ENCODE measurements at regions not wholly inside any gene's neighbourhood (a gene's known extent, or its start where the extent isn't known, plus 50 kb on each side); places are given as distances from the start of the nearest gene placed in this dataset.

DNA sequence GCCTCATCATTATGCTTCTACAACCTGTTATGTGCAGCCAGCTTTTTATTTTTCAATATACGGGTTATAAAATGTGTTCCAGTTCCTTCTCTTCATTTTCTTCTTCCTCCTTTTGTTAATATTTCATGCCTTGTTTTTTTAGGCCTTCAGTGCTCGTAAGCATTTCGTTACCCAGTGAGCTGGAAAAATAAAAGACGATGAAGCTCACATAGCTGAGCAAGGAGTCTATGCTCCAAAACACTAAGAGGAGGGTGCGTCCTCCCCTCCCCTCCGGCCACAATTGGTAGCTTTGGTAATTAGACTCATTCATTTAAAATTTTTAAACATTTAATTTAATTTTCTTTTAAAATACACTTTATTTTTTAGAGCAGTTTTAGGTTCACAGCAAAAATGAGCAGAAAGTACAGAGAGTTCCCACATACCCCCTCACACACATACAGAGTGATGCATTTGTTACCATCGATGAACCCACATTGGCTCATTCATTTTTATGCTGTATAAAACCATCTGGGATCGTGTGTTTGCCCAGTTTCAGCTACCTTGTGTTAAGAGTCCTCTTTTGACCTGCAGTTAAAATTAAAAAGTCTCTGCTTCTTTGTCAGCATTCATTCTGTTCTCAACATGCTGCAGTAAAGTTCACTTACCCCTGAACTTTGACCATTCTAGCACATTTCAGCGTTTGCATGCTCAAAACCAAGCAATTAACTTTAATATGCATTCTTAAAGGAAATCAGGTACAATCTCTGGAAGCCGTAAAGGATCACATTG, 223.9 kb downstream of the LACC1 start:
- TF ChIP-seq, protein P1, sequence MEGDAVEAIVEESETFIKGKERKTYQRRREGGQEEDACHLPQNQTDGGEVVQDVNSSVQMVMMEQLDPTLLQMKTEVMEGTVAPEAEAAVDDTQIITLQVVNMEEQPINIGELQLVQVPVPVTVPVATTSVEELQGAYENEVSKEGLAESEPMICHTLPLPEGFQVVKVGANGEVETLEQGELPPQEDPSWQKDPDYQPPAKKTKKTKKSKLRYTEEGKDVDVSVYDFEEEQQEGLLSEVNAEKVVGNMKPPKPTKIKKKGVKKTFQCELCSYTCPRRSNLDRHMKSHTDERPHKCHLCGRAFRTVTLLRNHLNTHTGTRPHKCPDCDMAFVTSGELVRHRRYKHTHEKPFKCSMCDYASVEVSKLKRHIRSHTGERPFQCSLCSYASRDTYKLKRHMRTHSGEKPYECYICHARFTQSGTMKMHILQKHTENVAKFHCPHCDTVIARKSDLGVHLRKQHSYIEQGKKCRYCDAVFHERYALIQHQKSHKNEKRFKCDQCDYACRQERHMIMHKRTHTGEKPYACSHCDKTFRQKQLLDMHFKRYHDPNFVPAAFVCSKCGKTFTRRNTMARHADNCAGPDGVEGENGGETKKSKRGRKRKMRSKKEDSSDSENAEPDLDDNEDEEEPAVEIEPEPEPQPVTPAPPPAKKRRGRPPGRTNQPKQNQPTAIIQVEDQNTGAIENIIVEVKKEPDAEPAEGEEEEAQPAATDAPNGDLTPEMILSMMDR (IDR thresholded peaks at IDR 0.05), result no peak
- no peak overlapping the region for H3K27ac ChIP-seq
- no peak overlapping the region for H3K4me3 ChIP-seq
- H3K9me3 ChIP-seq, result no peaks in the 10 kb centered on the region
- ATAC-seq (ENCODE audit: insufficient number of reproducible peaks, low FRiP score, low read depth) (no peak), DNase-seq (ENCODE audit: low spot score) (no peak)
- peaks cover 3 to 40% of the 10 kb centered on the region in 2 donors for H3K4me1 ChIP-seq (ENCODE audit: control insufficient read depth in 1 of 2, low read depth in 2 of 2)
- no peaks in the 10 kb centered on the region for H3K36me3 ChIP-seq
- H3K27me3 ChIP-seq (replicated peaks; ENCODE audit: insufficient read depth), result no peaks in the 10 kb centered on the region

DNA sequence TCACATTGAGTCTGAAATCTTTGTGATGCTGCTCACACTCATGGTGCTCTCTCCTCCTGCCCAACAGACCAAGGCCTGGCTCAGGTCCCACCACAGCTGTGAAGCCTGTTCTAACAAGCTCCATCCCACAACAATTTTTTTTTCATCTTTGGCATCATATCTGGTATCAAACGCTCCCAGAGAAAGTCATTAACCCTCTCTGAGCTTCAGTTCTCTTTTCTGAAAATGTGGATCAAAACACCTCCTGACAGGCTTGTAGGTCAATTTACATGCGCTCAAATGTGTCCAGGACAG, 224.4 kb downstream of the LACC1 start:
- Histone ChIP-seq H3K4me1 (ENCODE audit: control insufficient read depth in 1 of 2, low read depth in 2 of 2) (peaks cover 3 to 41% of the 10 kb centered on the region in 2 donors), H3K4me3 (no peak overlapping the region), H3K36me3 (no peaks in the 10 kb centered on the region), H3K27ac (no peak overlapping the region), H3K9me3 (no peaks in the 10 kb centered on the region), H3K27me3 (replicated peaks; ENCODE audit: insufficient read depth) (no peaks in the 10 kb centered on the region)
- ATAC-seq (ENCODE audit: insufficient number of reproducible peaks, low FRiP score, low read depth) (no peak), DNase-seq (ENCODE audit: low spot score) (no peak)
- TF ChIP-seq, protein P1 (IDR thresholded peaks at IDR 0.05), result no peak

DNA sequence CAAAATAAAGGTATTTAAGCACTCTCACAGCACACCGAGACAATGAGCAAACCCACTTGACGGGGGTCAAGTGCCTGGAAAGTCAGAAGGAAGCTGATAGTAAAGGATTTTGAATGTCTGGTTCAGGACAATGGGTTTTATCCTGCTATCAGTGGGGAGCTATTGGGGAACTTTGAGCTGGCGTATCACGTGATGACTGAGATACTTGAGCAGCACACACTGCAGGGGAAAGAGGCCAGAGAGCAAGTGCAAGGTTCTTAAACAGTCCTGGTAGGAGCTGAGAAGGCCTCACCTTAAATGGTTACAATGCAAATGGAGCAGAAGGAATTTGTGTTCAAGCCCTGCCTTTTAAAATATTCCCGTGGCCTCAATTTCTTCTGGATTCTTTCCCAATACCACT, 225.3 kb downstream of the LACC1 start:
- ATAC-seq (ENCODE audit: insufficient number of reproducible peaks, low FRiP score, low read depth) (no peak), DNase-seq (ENCODE audit: low spot score) (no peak)
- Histone ChIP-seq H3K27me3 (replicated peaks; ENCODE audit: insufficient read depth) (no peaks in the 10 kb centered on the region), H3K9me3 (no peaks in the 10 kb centered on the region), H3K4me1 (ENCODE audit: control insufficient read depth in 1 of 2, low read depth in 2 of 2) (peaks cover 3 to 42% of the 10 kb centered on the region in 2 donors), H3K27ac (no peak overlapping the region), H3K36me3 (no peaks in the 10 kb centered on the region), H3K4me3 (no peak overlapping the region)
- TF ChIP-seq, protein P1 (IDR thresholded peaks at IDR 0.05), result no peak

DNA sequence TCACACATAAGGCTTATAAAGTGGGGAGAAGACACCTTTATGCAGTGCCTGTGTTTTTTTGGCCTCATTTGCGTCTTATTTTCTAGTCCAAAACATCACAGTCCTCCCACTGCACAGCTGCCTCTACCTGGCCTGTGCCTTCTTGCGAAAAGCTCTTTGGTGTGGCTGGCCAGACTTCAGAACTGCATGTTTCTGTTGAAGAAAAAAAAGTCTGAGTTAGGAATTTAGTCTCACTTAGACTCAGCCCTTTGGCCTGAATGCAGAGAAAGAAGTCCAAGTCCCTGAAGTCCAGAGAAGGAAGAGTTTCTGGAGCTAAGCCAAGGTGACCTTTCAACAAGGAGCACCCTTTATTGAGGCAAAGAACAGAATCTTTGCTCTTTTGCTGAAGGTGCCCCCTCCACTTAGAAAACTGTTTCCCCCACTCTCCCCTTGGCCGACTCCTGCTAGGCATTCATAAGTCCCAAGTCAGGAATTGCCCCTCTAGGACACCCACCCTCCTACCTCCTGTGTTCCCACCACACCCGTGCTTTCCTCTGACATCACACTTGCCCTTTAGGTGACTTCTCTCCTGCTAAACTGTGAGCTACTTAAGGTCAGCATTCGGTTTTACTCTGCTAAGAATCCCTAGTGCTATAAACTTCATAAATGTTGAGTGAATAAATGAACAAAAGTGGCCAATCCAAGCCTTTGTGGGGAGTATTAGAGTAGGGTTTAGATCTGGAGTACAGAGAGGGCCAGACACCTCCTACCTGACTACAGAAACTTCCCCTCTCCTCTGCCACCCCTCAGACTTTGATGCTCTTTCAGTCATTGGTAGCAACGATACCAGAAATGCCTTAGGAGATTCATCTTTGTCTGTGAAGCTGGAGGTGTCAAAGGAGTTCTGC, 226.8 kb downstream of the LACC1 start:
- H3K27ac ChIP-seq, result no peak overlapping the region
- DNase-seq (ENCODE audit: low spot score) (no peak), ATAC-seq (ENCODE audit: insufficient number of reproducible peaks, low FRiP score, low read depth) (no peak)
- TF ChIP-seq, protein P1 (IDR thresholded peaks at IDR 0.05), result no peak
- H3K27me3 ChIP-seq (replicated peaks; ENCODE audit: insufficient read depth), result no peaks in the 10 kb centered on the region
- no peaks in the 10 kb centered on the region for H3K36me3 ChIP-seq
- peaks cover 3 to 57% of the 10 kb centered on the region in 2 donors for H3K4me1 ChIP-seq (ENCODE audit: control insufficient read depth in 1 of 2, low read depth in 2 of 2)
- H3K9me3 ChIP-seq, result no peaks in the 10 kb centered on the region
- no peak overlapping the region for H3K4me3 ChIP-seq

DNA sequence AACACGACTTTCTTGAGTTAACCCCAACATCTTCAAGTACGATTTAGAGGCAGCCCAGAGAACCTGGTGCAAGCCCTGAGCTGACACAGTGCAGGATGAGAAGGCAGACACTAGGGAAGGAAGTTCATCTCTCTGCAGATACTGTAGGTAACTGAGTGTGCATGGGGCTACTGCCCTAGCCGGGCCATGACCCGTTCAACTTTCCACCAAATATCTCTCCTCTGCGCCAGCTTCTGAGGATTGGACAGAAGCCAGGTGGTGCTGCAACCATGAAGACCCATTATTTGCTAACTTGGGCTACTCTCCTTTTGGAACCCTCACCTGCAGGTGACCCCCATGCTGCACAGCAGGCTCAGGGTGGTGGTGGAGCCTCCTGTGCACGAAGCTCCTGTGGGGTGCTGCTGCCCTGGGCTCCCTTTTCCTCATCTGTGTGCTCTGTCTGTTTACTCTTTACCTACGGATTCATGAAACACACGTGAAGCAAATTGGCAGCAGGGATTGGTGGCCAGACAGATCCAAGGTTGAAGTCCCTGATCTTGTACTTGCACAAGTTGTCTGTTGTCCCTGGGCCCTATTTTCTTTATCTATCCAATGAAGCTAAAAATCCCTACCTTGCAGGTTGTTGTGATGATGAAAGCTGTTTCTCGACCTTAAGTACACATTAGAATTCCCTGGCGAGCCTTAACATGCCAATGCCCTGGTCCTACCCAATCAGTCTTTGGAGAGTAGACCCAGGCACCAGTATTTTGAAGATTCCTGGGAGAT, 227.8 kb downstream of the LACC1 start:
- TF ChIP-seq, protein P1 (IDR thresholded peaks at IDR 0.05), result no peak
- H3K36me3 ChIP-seq, result no peaks in the 10 kb centered on the region
- H3K27me3 ChIP-seq (replicated peaks; ENCODE audit: insufficient read depth), result no peaks in the 10 kb centered on the region
- ATAC-seq (ENCODE audit: insufficient number of reproducible peaks, low FRiP score, low read depth) (no peak), DNase-seq (ENCODE audit: low spot score) (no peak)
- H3K4me3 ChIP-seq, result no peak overlapping the region
- H3K9me3 ChIP-seq, result no peaks in the 10 kb centered on the region
- H3K4me1 ChIP-seq (ENCODE audit: control insufficient read depth in 1 of 2, low read depth in 2 of 2), result peaks cover 10 to 66% of the 10 kb centered on the region in 2 donors
- no peak overlapping the region for H3K27ac ChIP-seq
